GM23338 (cell line): ENCODE measurements at regions not wholly inside any gene's neighbourhood (a gene's known extent, or its start where the extent isn't known, plus 50 kb on each side); places are given as distances from the start of the nearest gene placed in this dataset.
"Not testable (repeated sequence)": the region's sequence is repeated elsewhere in the genome, so short reads cannot be mapped to it uniquely, and the experiment has no call there.

Source experiments
- ATAC-seq: fragments of 200-7000 bp; cut with Tn5 transposase; 3 replicates; pipeline ENCODE4 v1.9.1; 2020
- DNase-seq: peaks from one replicate; pipeline ENCODE4 v3.0.0-alpha.2; 2015; ENCODE audit warnings: low spot score
- H2AFZ ChIP-seq: fragments of 200-600 bp; sonication (generic); 2 replicates; pipeline ENCODE4 v1.8.0; 2016; ENCODE audit warnings: antibody characterized with exemption, mild to moderate bottlenecking, moderate library complexity
- H3F3A ChIP-seq: fragments of 200-600 bp; sonication (generic); replicated peaks from 2 replicates; pipeline ENCODE4 v1.8.0; 2017; ENCODE audit warnings: antibody characterized with exemption, mixed run types, low read depth
- H3K27ac ChIP-seq: fragments of 200-600 bp; sonication (generic); 2 replicates; pipeline ENCODE4 v1.6.1; 2016; ENCODE audit warnings: low read depth
- H3K27me3 ChIP-seq: fragments of 200-600 bp; sonication (generic); 2 replicates; pipeline ENCODE4 v1.8.0; 2016; ENCODE audit warnings: mild to moderate bottlenecking, mixed run types, moderate library complexity; ENCODE audit not compliant: insufficient read depth
- H3K36me3 ChIP-seq: fragments of 200-600 bp; sonication (generic); 2 replicates; pipeline ENCODE4 v1.8.0; 2016; ENCODE audit warnings: mild to moderate bottlenecking; ENCODE audit not compliant: insufficient read depth
- H3K4me1 ChIP-seq: fragments of 200-600 bp; sonication (generic); 2 replicates; pipeline ENCODE4 v1.8.0; 2016; ENCODE audit warnings: mild to moderate bottlenecking, moderate library complexity; ENCODE audit not compliant: insufficient read depth
- H3K4me2 ChIP-seq: fragments of 200-600 bp; sonication (generic); 2 replicates; pipeline ENCODE4 v1.7.1; 2017; ENCODE audit warnings: mixed run types
- H3K4me3 ChIP-seq: fragments of 200-600 bp; sonication (generic); 2 replicates; pipeline ENCODE4 v1.6.1; 2016; ENCODE audit warnings: mixed run types
- H3K79me2 ChIP-seq: fragments of 200-600 bp; sonication (generic); replicated peaks from 2 replicates; pipeline ENCODE4 v1.8.0; 2017; ENCODE audit warnings: mild to moderate bottlenecking; ENCODE audit not compliant: insufficient read depth
- H3K9me2 ChIP-seq: fragments of 200-600 bp; sonication (generic); 2 replicates; pipeline ENCODE4 v1.8.0; 2017; ENCODE audit not compliant: insufficient read depth
- H4K20me1 ChIP-seq: fragments of 200-600 bp; sonication (generic); replicated peaks from 2 replicates; pipeline ENCODE4 v1.8.0; 2017; ENCODE audit warnings: mild to moderate bottlenecking; ENCODE audit not compliant: insufficient read depth
- H3K27ac Mint-ChIP-seq: 2 replicates; pipeline ENCODE4 v1.8.0; 2020; ENCODE audit warnings: inconsistent platforms, mild to moderate bottlenecking, moderate library complexity, mixed read lengths
- H3K27me3 Mint-ChIP-seq: 3 replicates; pipeline ENCODE4 v1.8.0; 2022; ENCODE audit warnings: low read depth, mild to moderate bottlenecking, moderate library complexity, mixed read lengths, inconsistent platforms; ENCODE audit not compliant: insufficient read depth, poor library complexity
- H3K36me3 Mint-ChIP-seq: 3 replicates; pipeline ENCODE4 v1.8.0; 2021; ENCODE audit warnings: low read depth, mild to moderate bottlenecking, inconsistent platforms, moderate library complexity, mixed read lengths
- H3K4me1 Mint-ChIP-seq: 3 replicates; pipeline ENCODE4 v1.8.0; 2020; ENCODE audit warnings: mild to moderate bottlenecking, inconsistent platforms, mixed read lengths
- H3K4me3 Mint-ChIP-seq: 3 replicates; pipeline ENCODE4 v1.8.0; 2021; ENCODE audit warnings: moderate library complexity, mild to moderate bottlenecking, inconsistent platforms, mixed read lengths
- H3K9me3 Mint-ChIP-seq: 3 replicates; pipeline ENCODE4 v1.8.0; 2020; ENCODE audit warnings: moderate library complexity, mild to moderate bottlenecking, inconsistent platforms, mixed read lengths
- CREB1 ChIP-seq: fragments of 250-450 bp; sonication (Bioruptor Pico); IDR thresholded peaks from 2 replicates; pipeline ENCODE4 v1.5.0; 2020; ENCODE audit warnings: low read depth, mild to moderate bottlenecking, moderate library complexity
- EZH2phosphoT487 ChIP-seq: fragments of 200-600 bp; sonication (generic); IDR thresholded peaks from one replicate; pipeline ENCODE4 v1.8.1; 2018; ENCODE audit warnings: antibody characterized with exemption; ENCODE audit not compliant: unreplicated experiment
- NANOG ChIP-seq: IDR thresholded peaks from 2 replicates; pipeline ENCODE4 v1.6.1; 2016; ENCODE audit warnings: antibody characterized with exemption, borderline replicate concordance
- POLR2AphosphoS5 ChIP-seq: IDR thresholded peaks from 2 replicates; pipeline ENCODE4 v1.6.1; 2016; ENCODE audit warnings: antibody characterized with exemption, low read depth
- ZNF114 ChIP-seq: fragments of 250-450 bp; sonication (Bioruptor Pico); IDR thresholded peaks from 2 replicates; pipeline ENCODE4 v1.5.0; 2020; ENCODE audit warnings: mild to moderate bottlenecking, moderate library complexity
- TF ChIP-seq, protein P1 (sequence below): IDR thresholded peaks from 2 replicates; pipeline ENCODE4 v1.6.1; 2016; ENCODE audit warnings: antibody characterized with exemption
- TF ChIP-seq, protein P2 (sequence below), 2 experiments: fragments of 200-600 bp in 1 of 2; sonication (generic) in 1 of 2; conservative IDR thresholded peaks; 2 replicates each; pipeline versions ENCODE4 v1.5.1 to v1.6.1; 2016 to 2017; ENCODE audit warnings: antibody characterized with exemption in 2 of 2, low read depth in 2 of 2, mild to moderate bottlenecking in 2 of 2, moderate library complexity in 1 of 2

GRCh38 chr5:15097552-15097951, 226.0 kb upstream of the ANKH start (continued):
- TF ChIP-seq CREB1 (CRISPR knock-in tag), result no peak

DNA sequence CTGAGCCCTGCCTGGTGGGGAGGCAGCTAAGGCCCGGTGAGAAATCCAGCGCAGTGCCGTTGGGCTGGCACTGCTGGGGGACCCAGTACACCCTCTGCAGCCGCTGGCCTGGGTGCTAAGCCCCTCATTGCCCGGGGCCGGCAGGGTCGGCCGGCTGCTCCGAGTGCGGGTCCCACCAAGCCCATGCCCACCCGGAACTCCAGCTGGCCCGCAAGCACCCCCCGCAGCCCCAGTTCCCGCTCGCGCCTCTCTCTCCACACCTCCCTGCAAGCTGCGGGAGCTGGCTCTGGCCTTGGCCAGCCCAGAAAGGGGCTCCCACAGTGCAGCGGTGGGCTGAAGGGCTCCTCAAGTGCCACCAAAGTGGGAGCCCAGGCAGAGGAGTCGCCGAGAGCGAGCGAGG, 225.1 kb upstream of the ANKH start:
- H3K4me1 Mint-ChIP-seq, DNase-seq, H3K36me3 ChIP-seq, H3K4me3 ChIP-seq, H3F3A ChIP-seq, H3K27ac Mint-ChIP-seq, H3K4me1 ChIP-seq, H3K36me3 Mint-ChIP-seq, H3K79me2 ChIP-seq, H4K20me1 ChIP-seq, H3K27me3 Mint-ChIP-seq, H3K27me3 ChIP-seq, ATAC-seq, H3K4me3 Mint-ChIP-seq, H3K9me2 ChIP-seq, H2AFZ ChIP-seq, H3K4me2 ChIP-seq, H3K27ac ChIP-seq: not testable (repeated sequence)
- H3K9me3 Mint-ChIP-seq, result peaks cover 12% of the 10 kb centered on the region

GRCh38 chr5:15092801-15093200, 221.2 kb upstream of the ANKH start:
- peaks cover 10% of the 10 kb centered on the region for H3K27me3 Mint-ChIP-seq
- H3K9me3 Mint-ChIP-seq, result peaks cover 9% of the 10 kb centered on the region
- 0 out of 3 replicates have a peak, but pooled peaks cover 3% of the 10 kb centered on the region for H3K36me3 Mint-ChIP-seq

More at GRCh38 chr5:15092801-15093200, 221.2 kb upstream of the ANKH start:
- H2AFZ ChIP-seq, result no peak overlapping the region
- H3K27ac ChIP-seq, result no peak overlapping the region
- no peaks in the 10 kb centered on the region for H3K4me1 ChIP-seq
- Mint-ChIP-seq H3K4me1 (no peaks in the 10 kb centered on the region), H3K4me3 (no peak overlapping the region), H3K27ac (no peak overlapping the region)
- no peaks in the 10 kb centered on the region for H4K20me1 ChIP-seq
- DNase-seq (no peak), ATAC-seq (no peak)
- no peak overlapping the region for H3K4me2 ChIP-seq
- no peaks in the 10 kb centered on the region for H3F3A ChIP-seq
- 0 out of 2 replicates have a peak, but pooled peaks cover 9% of the 10 kb centered on the region for H3K9me2 ChIP-seq
- no peaks in the 10 kb centered on the region for H3K36me3 ChIP-seq
- H3K4me3 ChIP-seq, result no peak overlapping the region
- H3K27me3 ChIP-seq, result no peaks in the 10 kb centered on the region
- no peaks in the 10 kb centered on the region for H3K79me2 ChIP-seq
- TF ChIP-seq POLR2AphosphoS5 (no peak), EZH2phosphoT487 (no peak), ZNF114 (CRISPR knock-in tag) (no peak), NANOG (no peak)
- TF ChIP-seq, protein P1, sequence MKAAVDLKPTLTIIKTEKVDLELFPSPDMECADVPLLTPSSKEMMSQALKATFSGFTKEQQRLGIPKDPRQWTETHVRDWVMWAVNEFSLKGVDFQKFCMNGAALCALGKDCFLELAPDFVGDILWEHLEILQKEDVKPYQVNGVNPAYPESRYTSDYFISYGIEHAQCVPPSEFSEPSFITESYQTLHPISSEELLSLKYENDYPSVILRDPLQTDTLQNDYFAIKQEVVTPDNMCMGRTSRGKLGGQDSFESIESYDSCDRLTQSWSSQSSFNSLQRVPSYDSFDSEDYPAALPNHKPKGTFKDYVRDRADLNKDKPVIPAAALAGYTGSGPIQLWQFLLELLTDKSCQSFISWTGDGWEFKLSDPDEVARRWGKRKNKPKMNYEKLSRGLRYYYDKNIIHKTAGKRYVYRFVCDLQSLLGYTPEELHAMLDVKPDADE, result no peak
- TF ChIP-seq, protein P2, sequence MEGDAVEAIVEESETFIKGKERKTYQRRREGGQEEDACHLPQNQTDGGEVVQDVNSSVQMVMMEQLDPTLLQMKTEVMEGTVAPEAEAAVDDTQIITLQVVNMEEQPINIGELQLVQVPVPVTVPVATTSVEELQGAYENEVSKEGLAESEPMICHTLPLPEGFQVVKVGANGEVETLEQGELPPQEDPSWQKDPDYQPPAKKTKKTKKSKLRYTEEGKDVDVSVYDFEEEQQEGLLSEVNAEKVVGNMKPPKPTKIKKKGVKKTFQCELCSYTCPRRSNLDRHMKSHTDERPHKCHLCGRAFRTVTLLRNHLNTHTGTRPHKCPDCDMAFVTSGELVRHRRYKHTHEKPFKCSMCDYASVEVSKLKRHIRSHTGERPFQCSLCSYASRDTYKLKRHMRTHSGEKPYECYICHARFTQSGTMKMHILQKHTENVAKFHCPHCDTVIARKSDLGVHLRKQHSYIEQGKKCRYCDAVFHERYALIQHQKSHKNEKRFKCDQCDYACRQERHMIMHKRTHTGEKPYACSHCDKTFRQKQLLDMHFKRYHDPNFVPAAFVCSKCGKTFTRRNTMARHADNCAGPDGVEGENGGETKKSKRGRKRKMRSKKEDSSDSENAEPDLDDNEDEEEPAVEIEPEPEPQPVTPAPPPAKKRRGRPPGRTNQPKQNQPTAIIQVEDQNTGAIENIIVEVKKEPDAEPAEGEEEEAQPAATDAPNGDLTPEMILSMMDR (conservative IDR thresholded peaks at IDR 0.05; ENCODE audit: low read depth in 2 of 2), result no peak
